GM19372 (cell line): ENCODE measurements at regions not wholly inside any gene's neighbourhood (a gene's known extent, or its start where the extent isn't known, plus 50 kb on each side); places are given as distances from the start of the nearest gene placed in this dataset.

Experiments used
- ATAC-seq: cut with Tn5 transposase; IDR thresholded peaks from one replicate; pipeline ENCODE4 v1.9.1; 2021; ENCODE audit warnings: mild to moderate bottlenecking, low read depth, moderate library complexity; ENCODE audit not compliant: unreplicated experiment

- ATAC-seq, result no peak
Measured at GRCh38 chr9:12448246-12448645, 244.9 kb upstream of the TYRP1 start.

- ATAC-seq, result no peak
Measured at GRCh38 chr9:12457237-12457636, 235.9 kb upstream of the TYRP1 start.

- no peak for ATAC-seq
Measured at GRCh38 chr9:12461763-12462460, 231.3 kb upstream of the TYRP1 start.

DNA sequence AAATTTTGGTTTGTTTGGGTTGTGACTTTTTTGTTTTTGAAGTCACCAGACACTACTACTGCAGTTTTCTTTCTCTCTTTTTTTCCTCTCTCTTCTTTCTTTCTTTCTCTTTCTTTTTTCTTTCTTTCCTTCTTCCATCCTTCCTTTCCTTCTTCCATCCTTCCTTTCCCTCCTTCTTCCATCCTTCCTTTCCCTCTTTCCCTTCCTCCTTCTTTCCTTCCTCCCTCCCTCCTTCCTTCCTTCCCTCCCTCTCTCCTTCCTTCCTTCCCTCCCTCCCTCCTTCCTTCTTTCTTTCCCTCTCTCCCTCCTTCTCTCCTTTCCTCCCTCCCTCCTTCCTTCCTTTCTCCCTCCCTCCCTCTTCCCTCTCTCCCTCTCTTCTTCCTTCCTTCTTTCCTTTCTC lies 230.3 kb upstream of the TYRP1 start:
- no peak for ATAC-seq

GRCh38 chr9:12463641-12464040 lies 229.5 kb upstream of the TYRP1 start:
- no peak for ATAC-seq

DNA sequence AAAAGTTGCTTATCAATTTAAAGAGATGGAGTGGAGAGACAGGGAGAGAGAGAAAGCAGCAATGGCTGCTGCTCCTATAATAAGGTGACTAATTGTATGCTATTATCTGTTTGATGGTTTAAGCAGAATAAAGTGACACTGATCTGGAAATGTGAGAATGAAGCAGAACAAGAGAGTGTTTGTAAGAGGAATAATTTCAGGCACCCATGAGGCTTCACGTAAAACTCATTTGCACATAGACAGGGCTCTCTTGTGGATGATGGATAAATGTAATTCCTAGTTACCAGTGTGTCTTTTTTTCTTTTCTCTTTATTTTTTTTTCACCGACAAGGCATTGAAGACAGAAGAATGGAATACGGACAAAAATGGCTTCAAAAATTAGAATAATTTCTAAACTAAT lies 228.8 kb upstream of the TYRP1 start:
- ATAC-seq, result no peak

DNA sequence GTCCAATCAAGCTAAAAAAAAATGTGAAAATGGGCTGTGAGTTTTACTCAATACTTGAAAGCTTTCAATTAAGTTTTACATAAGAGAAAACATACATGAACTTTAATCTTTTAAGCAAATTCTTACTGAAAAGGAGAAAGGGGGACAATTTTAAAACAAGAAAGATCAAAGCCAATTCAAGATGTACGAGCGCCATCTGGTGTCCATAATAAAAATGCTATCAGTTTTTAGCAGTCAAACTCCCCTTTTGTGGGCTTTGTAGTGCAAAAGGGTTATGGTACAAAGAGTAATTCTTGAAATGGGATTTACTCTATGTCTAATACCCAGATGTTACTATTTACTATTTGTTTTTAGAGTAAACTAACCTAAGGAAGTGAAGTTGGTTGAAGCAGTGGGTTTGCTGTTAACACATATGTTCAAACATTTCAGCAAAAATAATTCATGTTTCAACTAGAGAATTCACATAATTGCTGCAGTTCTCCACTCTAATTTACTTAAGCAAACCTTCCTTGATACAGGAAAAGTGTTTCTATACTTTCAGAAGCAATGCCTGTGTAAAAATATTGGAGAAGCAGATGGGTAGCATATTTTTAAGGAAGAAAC lies 228.2 kb upstream of the TYRP1 start:
- ATAC-seq, result no peak

DNA sequence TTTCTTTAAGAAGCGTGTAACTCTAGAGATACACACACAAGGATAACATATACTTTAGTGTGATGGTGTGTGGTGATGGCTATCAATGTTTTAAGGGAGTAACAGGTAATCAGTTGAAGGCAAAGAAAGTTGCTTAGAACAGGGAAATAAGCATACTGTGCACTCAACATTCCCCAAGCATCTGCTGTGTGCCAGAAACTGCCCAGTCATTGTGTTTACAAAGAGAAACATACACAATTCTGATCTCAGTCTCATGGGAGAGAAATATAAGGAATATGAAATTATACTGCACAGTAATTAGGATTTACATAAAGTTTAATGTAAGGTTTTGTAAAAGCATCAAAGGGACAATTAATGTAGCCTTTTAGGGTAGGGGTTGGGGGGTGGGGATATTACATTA lies 224.1 kb upstream of the TYRP1 start:
- no peak for ATAC-seq

- ATAC-seq, result no peak
Measured at GRCh38 chr9:12494411-12494810, 198.8 kb upstream of the TYRP1 start.

DNA sequence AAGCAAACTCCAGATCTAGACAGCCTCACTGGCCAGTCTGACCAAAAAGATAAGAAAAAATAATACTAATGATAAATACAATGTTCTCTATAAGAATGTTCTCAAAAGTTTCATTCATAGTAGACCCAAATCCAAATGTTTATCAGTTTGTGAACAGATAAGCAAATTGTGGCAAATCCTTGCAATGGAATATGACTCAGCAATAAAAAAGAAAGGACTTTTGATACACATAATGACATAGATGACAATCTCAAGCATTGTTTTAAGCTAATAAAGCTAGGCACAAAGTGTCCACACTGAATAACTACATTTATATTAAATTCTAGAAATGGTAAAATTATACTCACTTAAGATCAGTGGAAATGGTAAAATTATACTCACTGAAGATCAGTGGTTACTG lies 195.4 kb upstream of the TYRP1 start:
- no peak for ATAC-seq

DNA sequence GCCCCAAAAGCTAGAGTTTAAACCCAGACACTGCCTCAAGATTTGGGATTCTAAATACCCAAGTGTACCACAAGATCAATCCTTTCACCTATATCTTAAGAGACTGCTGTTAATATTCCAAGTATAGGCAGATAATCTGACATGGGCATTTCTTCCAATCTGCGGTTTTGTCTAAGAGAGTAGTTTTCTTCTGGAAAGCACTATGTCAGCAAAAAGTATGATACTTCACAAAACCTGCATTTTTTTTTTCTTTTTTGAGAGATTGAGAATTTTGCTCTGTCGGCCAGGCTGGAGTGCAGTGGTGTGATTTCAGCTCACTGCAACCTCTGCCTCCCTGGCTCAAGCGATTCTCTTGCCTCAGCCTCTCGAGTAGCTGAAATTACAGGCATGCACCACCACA lies 190.7 kb upstream of the TYRP1 start:
- ATAC-seq, result no peak

- no peak for ATAC-seq
Measured at GRCh38 chr9:12503606-12504122, 189.5 kb upstream of the TYRP1 start.

DNA sequence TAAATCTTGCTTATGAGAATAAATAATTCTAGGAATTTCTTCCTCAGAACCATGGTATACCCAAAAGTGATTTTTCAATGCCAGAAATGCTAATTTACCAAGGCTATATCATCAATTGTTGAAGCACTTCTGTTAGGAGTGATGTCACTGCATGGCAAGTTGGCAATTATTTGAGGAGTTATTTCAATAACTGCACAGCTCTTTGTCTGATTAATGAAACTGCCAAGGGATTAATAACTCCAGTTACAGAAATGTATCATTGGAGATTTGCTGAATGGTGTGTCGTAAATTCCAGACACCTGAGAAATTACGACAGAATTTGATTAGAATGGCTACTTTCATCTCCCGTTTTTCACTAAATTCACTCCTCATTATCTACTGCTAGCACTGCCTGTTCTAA lies 182.6 kb upstream of the TYRP1 start:
- no peak for ATAC-seq

DNA sequence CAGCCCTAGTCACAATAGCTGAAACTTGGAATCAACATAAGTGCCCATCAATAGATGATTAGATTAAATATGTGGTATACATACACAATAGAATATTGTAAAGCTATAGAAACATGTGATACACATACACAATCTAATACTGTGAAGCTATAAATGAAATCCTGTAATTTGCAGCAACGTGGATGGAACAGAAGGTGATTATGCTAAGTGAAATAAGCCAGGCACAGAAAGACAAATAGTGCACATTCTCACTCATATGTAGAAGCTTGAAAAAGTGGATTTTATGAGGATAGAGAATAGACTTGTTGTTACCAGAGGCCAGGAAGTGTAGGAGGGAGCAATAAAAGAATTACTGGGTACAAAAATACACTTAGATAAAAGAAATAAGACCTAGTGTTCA lies 181.5 kb upstream of the TYRP1 start:
- ATAC-seq, result no peak

DNA sequence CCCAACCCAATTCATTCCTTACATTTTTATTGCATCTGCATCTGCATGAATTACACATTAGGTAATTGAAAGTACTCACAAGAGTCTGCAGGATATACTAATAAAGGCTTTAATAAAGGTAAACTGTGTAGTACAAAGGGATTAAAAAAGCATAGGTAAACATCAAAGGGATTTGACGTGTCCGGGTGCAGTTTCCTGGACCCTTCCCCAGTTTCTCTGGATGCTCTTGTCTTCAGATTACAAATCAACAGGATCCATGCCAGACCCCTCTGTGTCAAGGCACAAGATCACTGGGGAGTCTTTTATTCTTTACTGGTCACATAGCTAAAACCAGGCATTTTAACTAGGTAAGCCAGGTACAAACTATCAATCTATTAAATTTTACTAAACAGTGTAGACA lies 177.2 kb upstream of the TYRP1 start:
- ATAC-seq, result no peak

- ATAC-seq, result no peak
Measured at GRCh38 chr9:12516573-12516972, 176.6 kb upstream of the TYRP1 start.

GRCh38 chr9:12538842-12539579 lies 154.2 kb upstream of the TYRP1 start:
- no peak for ATAC-seq

DNA sequence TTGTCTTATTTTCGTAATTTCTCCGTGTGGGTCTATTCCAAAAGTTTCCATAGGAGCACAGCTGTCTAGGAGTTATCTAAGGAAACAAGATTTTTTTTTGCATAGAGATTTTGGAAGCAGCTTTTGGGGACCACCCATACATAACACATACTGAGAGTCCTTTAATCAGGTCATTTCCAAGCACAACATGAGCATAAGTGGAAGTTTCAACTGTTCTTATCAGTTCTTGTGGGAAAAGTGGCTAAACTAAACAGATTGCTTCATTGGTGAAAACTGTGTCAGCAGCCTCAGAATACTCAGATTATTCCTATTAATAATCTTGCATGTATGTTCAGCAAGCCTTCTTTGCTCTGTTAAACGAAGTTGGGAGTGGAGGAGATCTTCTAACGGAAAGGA lies 153.6 kb upstream of the TYRP1 start:
- no peak for ATAC-seq

- ATAC-seq, result no peak
Measured at GRCh38 chr9:12544700-12545099, 148.5 kb upstream of the TYRP1 start.

GRCh38 chr9:12554636-12555035 lies 138.5 kb upstream of the TYRP1 start:
- no peak for ATAC-seq

DNA sequence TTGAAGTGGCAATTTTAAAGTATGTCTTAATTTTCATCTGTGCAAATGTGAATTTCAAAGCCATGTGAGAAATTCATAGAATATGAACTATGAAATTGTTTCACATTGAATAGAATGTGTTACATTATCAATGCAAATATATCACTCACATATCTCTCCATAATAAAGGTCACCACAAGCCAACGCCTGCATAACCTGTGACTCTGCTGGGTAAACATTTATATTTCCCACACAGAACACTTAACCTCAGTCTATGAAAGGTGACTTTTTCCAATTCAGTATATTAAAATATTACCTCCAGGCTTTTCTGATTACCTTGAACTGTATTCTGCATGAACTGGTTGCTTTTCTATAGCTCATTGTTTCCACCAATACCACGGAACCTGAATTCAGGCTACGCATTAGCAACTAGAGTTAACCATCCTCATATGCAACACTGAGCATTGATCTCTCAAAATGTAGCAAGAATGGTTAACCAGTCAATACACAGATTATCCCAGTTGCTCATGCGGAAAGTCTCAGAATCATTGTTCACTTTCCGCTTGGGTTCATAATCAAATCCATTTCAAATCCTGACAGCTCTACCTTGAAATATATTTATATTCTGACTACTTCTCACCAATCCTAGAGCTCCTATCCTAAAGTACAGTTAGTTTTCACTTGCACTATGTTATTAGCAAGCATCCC lies 126.6 kb upstream of the TYRP1 start:
- ATAC-seq, result no peak
